Bone marrow (tissue), 2 donors: ENCODE measurements at regions not wholly inside any gene's neighbourhood (a gene's known extent, or its start where the extent isn't known, plus 50 kb on each side); places are given as distances from the start of the nearest gene placed in this dataset.

ENCODE experiments used
- DNase-seq, 2 donors: peaks; one replicate each; lab custom pipeline; 2025; lab: John Stamatoyannopoulos, UW

DNA sequence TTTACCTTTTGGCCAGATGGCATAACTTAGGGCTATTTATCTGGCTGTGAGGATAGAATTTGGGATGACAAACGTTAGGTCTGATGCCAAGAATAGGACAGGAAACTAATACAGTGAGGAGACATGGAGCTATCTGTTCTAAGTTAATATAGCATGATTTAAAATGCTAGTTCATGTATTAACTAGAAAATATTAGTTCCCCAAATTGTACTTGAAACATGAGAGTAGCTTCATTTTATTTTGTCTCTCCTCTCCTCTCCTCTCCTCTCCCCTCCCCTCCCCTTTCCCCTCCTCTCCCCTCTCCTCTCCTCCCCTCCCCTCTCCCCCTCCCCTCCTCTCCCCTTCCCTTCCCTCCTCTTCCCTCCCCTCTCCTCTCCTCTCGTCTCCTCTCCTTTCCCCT, 101.1 kb upstream of the MYO16 start:
- DNase-seq = no peak

DNA sequence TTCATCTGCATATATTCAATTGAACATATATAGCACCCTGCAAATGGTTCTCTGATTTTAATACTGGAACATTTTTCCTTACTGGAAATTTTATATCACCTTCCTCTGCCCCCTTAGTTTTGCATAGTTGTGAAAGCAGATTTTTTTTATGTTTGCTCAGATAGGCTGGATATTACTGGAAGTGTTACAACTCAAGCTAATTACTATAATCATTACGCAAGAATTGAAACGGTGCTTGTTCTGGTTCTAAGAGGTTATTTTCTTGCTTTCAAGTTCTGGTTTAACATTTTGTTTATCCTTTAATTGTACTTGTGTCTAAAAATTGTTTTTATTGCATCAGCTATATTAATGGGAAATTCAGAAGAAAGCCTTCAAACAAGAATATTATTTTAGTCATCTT, 95.6 kb upstream of the MYO16 start:
- no peak for DNase-seq

DNA sequence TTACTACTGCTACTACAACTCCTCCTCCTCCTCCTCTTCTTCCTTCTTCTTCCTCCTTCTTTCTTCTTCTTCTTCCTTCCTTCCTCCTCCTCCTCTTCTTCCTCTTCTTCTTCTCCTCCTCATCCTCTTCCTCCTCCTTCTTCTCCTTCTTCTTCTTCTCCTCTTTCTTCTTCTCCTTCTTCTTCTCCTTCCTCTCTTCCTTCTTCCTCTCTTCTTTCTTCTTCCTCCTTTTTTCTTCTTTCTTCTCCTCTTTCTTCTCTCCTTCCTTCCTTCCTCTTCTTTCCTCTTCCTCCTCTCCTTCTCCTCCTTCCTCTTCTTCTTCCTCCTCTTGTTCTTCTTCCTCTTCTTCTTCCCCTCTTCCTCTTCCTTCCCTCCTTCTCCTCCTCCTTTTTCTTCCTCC, 94.7 kb upstream of the MYO16 start:
- no peak for DNase-seq

DNA sequence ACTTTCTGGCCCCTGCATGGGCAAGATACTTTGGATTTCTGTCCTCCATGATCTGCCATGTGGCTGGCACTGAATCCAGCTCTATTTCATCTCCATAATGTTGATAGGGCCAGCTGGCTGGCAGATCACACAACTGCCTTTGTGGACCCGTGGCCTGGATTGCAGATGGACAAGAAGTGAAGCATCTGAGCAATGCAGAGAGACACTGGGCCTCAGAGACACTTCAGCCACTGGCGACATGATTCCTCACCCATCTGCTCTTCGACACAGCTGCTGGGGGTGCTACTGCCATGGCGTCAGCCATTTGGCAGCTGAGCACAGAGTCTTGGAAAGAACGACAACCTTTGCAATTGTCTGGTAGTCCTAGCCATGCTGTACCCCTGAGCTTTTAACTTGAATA, 79.5 kb upstream of the MYO16 start:
- DNase-seq = no peak

DNA sequence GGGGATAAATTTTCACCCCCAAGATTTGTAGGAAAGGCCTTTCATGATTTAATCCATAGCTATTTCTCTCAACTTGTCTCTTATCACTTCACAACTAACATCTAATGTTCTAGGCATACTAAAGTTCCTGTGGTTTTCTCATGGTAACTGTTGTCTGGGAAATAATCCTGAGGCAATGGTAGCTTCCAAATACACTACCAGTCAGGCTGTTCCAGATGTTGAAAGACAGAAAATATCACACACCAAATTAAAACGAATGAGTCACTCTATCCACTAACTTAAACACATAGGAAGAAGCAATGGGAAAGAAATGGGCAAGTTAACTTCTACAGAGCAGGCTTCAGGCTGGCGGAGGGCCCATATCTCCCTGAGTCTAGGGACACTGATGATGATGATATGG, 77.7 kb upstream of the MYO16 start:
- DNase-seq = no peak

DNA sequence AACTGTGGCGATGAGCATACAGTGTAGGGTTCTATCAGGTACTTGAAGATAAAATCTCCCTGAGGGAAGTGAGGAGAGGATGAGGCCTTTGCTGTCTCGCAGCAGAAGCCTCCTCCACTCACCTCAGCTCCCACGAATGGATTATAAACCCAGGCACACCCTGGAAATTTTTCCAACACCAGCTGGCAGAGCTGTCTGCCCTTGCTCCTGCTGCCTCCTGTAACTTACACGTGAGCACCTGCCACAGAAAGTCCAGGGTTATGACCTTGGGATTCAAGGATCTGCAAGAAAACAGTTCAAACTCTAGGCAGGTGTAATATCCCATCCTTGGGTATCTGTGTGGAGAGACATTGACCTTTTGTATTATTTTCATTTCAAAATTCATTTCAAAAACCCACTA, 70.9 kb upstream of the MYO16 start:
- no peak for DNase-seq

DNA sequence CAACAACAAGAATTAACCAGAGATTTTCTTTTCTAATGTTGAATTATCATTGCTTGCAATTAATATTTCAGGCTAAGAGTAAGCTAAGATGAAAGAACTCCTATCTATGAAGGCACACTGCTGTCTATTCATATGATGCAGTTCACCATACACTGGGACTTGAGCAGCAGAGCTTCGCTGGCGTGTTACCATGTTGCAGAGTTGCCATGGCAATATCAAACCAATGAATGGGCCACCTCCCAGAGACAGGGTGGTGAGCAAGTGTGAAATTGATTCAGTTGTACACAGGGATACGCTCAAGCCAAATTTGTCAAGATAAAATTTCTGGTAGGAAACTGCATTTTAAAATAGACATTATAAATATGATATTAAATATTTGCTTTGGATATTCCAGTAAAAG, 69.3 kb upstream of the MYO16 start:
- no peak for DNase-seq

DNA sequence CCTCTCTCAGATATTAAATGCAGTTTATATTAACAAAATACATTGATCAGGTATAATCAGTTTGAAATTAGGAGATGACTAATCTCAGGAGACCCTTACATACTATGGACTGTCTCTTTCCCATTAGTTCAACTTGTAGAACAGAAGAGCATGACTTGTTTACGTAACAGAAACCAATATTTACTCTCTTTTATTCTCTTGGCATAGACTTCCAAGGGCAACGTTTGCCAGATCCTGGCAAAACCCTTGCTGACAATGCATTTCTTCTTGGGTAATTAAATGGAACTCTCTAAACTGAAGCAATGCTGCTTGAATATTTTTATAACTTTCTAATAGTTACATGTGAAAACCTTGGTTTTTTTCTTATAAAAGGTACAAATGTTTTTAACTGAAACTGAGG, 68.3 kb upstream of the MYO16 start:
- DNase-seq = no peak

DNA sequence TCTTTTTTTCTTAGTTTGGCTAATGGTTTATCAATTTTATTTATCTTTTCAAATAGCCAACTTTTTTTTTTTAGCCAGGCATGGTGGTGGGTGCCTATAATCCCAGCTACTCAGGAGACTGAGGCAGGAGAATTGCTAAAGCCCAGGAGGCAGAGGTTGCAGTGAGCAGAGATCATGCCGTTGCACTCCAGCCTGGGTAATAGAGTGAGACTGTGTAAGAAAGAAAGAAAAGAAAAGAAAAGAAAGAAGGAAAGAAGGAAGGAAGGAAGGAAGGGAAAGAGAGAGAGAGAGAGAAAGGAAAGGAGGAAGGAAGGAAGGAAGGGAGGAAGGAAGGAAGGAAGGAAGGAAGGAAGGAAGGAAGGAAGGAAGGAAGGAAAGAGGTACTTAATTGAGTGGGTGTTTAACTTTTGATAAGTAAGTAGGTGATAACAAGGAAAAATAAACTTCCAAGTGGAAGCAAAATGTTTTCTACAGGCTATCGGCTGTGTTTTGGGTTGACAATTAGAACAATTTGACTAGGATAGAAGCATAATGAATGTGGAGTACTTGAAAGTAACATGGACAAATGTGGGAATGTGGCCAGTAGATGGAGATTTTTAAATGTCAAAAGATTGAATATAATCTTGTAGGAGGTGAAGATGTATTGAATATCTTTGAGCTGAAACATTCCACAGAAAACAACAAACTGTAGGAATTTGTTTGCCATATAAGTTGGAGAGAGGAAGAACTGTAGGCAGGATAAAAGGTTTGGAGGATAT, 62.8 kb upstream of the MYO16 start:
- DNase-seq = no peak

DNA sequence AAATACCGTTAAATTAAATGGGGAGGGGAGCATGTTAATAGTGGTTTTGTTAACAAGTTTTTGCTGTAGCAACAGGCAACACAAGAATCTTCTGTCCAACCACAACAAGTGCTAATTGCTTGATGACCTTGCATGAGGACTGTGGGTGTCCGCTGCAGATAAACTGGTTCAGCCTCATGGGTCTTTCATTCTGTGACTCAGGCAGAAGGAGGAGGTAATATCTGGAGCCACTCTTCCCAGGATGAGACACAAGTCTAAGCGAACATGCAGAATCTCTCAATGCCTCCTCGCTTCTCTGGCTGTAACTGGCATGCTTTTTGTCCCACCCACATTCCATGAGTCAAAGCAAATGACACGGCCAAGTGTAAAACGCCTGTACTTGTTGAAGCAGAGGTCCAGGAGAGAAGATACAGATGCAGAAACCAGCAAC, 56.6 kb upstream of the MYO16 start:
- DNase-seq = no peak

DNA sequence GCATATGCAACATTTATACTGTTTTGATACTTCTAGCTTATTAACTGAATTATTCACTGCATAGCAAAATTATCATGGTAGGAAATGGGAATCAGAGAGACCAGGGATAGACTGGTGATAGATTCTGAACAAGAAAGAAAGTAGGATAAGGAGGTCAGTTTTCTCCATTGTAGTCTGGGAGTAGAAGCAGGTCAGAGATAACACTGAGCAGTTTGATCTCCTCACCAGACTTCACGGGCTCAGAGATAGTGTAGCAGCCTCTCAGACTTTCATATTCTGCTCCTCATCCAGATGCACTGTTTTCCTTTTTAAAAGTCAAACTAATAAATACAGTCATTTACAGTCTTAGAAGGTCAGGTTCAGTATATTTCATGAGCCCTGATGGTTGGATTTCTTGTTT, 56.0 kb upstream of the MYO16 start:
- no peak for DNase-seq

DNA sequence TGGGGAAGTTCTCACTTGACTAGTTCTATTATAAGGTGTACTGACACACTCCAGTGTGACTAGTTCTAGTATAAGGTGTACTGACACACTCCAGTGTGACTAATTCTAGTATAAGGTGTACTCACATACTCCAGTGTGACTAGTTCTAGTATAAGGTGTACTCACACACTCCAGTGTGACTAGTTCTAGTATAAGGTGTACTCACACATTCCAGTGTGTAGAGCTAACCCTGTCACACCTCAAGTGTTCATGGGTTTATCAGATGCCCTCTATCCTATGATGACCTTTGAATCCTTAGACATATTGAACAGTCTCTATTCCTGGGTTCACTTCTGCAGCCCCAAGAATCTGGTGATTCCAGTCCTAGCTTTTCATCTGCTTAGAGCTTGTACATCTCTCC, 54.6 kb upstream of the MYO16 start:
- no peak for DNase-seq

DNA sequence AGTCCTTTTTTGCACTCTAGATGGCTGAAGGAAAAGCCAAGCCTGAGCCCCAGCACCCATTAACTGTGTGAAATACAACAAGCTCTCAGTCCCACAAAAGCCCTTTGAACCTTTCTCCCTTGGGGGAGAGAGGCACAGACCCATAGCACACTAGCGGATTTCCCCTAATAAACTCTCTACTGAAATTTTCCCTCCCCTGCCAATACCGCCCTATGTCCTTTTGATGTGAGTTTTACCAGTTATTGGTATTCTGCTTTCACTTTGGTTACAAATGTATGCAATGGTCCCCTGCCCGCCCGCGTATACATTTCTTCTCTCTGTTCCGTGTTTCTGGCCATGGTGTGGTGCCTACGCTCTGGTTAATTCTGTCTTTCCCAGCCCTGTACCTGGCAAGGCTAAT, 54.0 kb upstream of the MYO16 start:
- DNase-seq = no peak
